Hepatocyte (in vitro differentiated cells): ENCODE measurements at regions not wholly inside any gene's neighbourhood (a gene's known extent, or its start where the extent isn't known, plus 50 kb on each side); places are given as distances from the start of the nearest gene placed in this dataset.

Experiments
- EZH2phosphoT487 ChIP-seq: fragments of 200-600 bp; sonication (generic); IDR thresholded peaks from one replicate; pipeline ENCODE4 v1.6.1; 2018; ENCODE audit warnings: antibody characterized with exemption, mild to moderate bottlenecking, low read depth, moderate library complexity; ENCODE audit not compliant: unreplicated experiment, severe bottlenecking
- TF ChIP-seq, protein P1 (sequence below): fragments of 200-600 bp; sonication (generic); IDR thresholded peaks from 2 replicates; pipeline ENCODE4 v1.5.1; 2016; ENCODE audit warnings: antibody characterized with exemption, mild to moderate bottlenecking; ENCODE audit not compliant: poor library complexity

DNA sequence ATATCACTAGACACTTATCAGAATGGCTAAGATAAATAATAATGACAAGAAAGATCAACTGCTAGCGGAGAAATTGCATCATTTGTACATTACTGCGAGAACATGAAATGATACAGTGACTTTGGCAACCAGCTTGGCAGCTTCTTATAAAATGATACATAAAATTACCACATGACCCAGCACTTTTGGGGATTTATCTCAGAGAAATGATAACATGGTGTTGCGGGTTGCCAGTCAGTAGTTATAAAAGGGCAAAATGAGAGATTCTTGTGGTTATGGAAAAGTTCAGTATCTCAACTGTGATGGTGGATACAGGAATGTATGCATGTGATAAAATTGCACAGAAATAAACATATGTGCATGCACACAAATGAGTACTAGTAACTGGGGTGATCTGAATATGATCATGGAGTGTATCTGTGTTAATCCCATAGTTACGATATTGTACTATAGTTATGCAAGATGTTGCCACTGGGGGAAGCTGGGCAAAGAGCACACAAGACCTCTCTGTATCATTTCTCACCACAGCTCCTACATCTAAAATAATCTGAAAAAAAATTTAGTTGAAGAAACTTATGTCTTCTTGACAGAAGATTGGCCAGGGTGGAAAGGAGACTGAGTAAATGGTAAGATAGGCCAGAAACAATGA, 128.9 kb downstream of the NXNL2 start:
- TF ChIP-seq, protein P1, sequence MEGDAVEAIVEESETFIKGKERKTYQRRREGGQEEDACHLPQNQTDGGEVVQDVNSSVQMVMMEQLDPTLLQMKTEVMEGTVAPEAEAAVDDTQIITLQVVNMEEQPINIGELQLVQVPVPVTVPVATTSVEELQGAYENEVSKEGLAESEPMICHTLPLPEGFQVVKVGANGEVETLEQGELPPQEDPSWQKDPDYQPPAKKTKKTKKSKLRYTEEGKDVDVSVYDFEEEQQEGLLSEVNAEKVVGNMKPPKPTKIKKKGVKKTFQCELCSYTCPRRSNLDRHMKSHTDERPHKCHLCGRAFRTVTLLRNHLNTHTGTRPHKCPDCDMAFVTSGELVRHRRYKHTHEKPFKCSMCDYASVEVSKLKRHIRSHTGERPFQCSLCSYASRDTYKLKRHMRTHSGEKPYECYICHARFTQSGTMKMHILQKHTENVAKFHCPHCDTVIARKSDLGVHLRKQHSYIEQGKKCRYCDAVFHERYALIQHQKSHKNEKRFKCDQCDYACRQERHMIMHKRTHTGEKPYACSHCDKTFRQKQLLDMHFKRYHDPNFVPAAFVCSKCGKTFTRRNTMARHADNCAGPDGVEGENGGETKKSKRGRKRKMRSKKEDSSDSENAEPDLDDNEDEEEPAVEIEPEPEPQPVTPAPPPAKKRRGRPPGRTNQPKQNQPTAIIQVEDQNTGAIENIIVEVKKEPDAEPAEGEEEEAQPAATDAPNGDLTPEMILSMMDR = no peak
- TF ChIP-seq EZH2phosphoT487 = no peak
